ENCODE measurements at regions not wholly inside any gene's neighbourhood (a gene's known extent, or its start where the extent isn't known, plus 50 kb on each side); places are given as distances from the start of the nearest gene placed in this dataset.

- ATAC-seq (ENCODE audit: low read depth), result no peak
- Mint-ChIP-seq H3K36me3 (peaks cover 5% of the 10 kb centered on the region), H3K9me3 (peaks cover 5% of the 10 kb centered on the region), H3K4me3 (no peak overlapping the region), H3K4me1 (peaks cover 7% of the 10 kb centered on the region), H3K27me3 (no peaks in the 10 kb centered on the region), H3K27ac (no peak overlapping the region)
- POLR2A ChIA-PET, result no interaction called here
- DNase-seq, result no peak
Measured at GRCh38 chr3:59559721-59560435, 510.1 kb upstream of the CFAP20DC start.

- peaks cover 7% of the 10 kb centered on the region for H3K9me3 Mint-ChIP-seq
- POLR2A ChIA-PET, result no interaction called here
- H3K36me3 Mint-ChIP-seq, result peaks cover 5% of the 10 kb centered on the region
- no peak overlapping the region for H3K27ac Mint-ChIP-seq
- peaks cover 7% of the 10 kb centered on the region for H3K4me1 Mint-ChIP-seq
- ATAC-seq (ENCODE audit: low read depth) (no peak), DNase-seq (no peak)
- no peak overlapping the region for H3K4me3 Mint-ChIP-seq
- H3K27me3 Mint-ChIP-seq, result no peaks in the 10 kb centered on the region
Measured at GRCh38 chr3:59558906-59559720, 509.3 kb upstream of the CFAP20DC start.

- no peak overlapping the region for H3K27ac Mint-ChIP-seq
- ATAC-seq (ENCODE audit: low read depth) (no peak), DNase-seq (no peak)
- H3K36me3 Mint-ChIP-seq, result peaks cover 2% of the 10 kb centered on the region
- POLR2A ChIA-PET, result no interaction called here
- no peak overlapping the region for H3K4me3 Mint-ChIP-seq
- H3K27me3 Mint-ChIP-seq, result no peaks in the 10 kb centered on the region
- peaks cover 3% of the 10 kb centered on the region for H3K9me3 Mint-ChIP-seq
- H3K4me1 Mint-ChIP-seq, result peaks cover 5% of the 10 kb centered on the region
Measured at GRCh38 chr3:59555593-59556315, 505.9 kb upstream of the CFAP20DC start.

GRCh38 chr3:59553076-59553475, 503.3 kb upstream of the CFAP20DC start:
- DNase-seq, result no peak
- no peak overlapping the region for H3K27ac Mint-ChIP-seq
- H3K4me3 Mint-ChIP-seq, result no peak overlapping the region
- no peaks in the 10 kb centered on the region for H3K27me3 Mint-ChIP-seq
- peaks cover 2% of the 10 kb centered on the region for H3K36me3 Mint-ChIP-seq
- POLR2A ChIA-PET, result no interaction called here
- no peaks in the 10 kb centered on the region for H3K4me1 Mint-ChIP-seq
- peaks cover 3% of the 10 kb centered on the region for H3K9me3 Mint-ChIP-seq
- no peak for ATAC-seq (ENCODE audit: low read depth)

- peaks cover 2% of the 10 kb centered on the region for H3K36me3 Mint-ChIP-seq
- POLR2A ChIA-PET, result no interaction called here
- H3K4me1 Mint-ChIP-seq, result no peaks in the 10 kb centered on the region
Measured at GRCh38 chr3:59551834-59552233, 502.0 kb upstream of the CFAP20DC start.

GRCh38 chr3:59549962-59550361, 500.1 kb upstream of the CFAP20DC start:
- no peak overlapping the region for H3K27ac Mint-ChIP-seq
- H3K4me3 Mint-ChIP-seq, result no peak overlapping the region
- no peaks in the 10 kb centered on the region for H3K27me3 Mint-ChIP-seq
- peaks cover 1% of the 10 kb centered on the region for H3K36me3 Mint-ChIP-seq
- peaks cover 3% of the 10 kb centered on the region for H3K9me3 Mint-ChIP-seq
- no peaks in the 10 kb centered on the region for H3K4me1 Mint-ChIP-seq
- POLR2A ChIA-PET, result no interaction called here
- ATAC-seq (ENCODE audit: low read depth) (no peak), DNase-seq (no peak)

More at GRCh38 chr3:59551834-59552233, 502.0 kb upstream of the CFAP20DC start:
- Mint-ChIP-seq H3K27me3 (no peaks in the 10 kb centered on the region), H3K9me3 (peaks cover 3% of the 10 kb centered on the region), H3K27ac (no peak overlapping the region), H3K4me3 (no peak overlapping the region)
- DNase-seq (no peak), ATAC-seq (ENCODE audit: low read depth) (no peak)

GRCh38 chr3:59547874-59548273, 498.0 kb upstream of the CFAP20DC start:
- DNase-seq (no peak), ATAC-seq (ENCODE audit: low read depth) (no peak)
- no peak overlapping the region for H3K27ac Mint-ChIP-seq
- H3K27me3 Mint-ChIP-seq, result no peaks in the 10 kb centered on the region
- POLR2A ChIA-PET, result no interaction called here
- H3K4me1 Mint-ChIP-seq, result peaks cover 1% of the 10 kb centered on the region
- no peaks in the 10 kb centered on the region for H3K36me3 Mint-ChIP-seq
- no peaks in the 10 kb centered on the region for H3K9me3 Mint-ChIP-seq
- no peak overlapping the region for H3K4me3 Mint-ChIP-seq

GRCh38 chr3:59546522-59546921, 496.7 kb upstream of the CFAP20DC start:
- Mint-ChIP-seq H3K9me3 (no peaks in the 10 kb centered on the region), H3K27me3 (no peaks in the 10 kb centered on the region), H3K4me1 (peaks cover 6% of the 10 kb centered on the region), H3K4me3 (no peak overlapping the region), H3K36me3 (no peaks in the 10 kb centered on the region), H3K27ac (no peak overlapping the region)
- POLR2A ChIA-PET, result no interaction called here
- no peak for ATAC-seq (ENCODE audit: low read depth)
- no peak for DNase-seq

GRCh38 chr3:59545374-59545773, 495.5 kb upstream of the CFAP20DC start:
- Mint-ChIP-seq H3K4me1 (peaks cover 6% of the 10 kb centered on the region), H3K4me3 (no peak overlapping the region), H3K9me3 (no peaks in the 10 kb centered on the region), H3K36me3 (no peaks in the 10 kb centered on the region), H3K27ac (no peak overlapping the region), H3K27me3 (no peaks in the 10 kb centered on the region)
- POLR2A ChIA-PET, result no interaction called here
- no peak for DNase-seq
- no peak for ATAC-seq (ENCODE audit: low read depth)

- H3K27ac Mint-ChIP-seq, result peak overlapping the region; percentile 17
- ATAC-seq (ENCODE audit: low read depth), result no peak
- H3K4me3 Mint-ChIP-seq, result no peak overlapping the region
- peaks cover 1% of the 10 kb centered on the region for H3K9me3 Mint-ChIP-seq
- POLR2A ChIA-PET, result no interaction called here
- DNase-seq, result no peak
- no peaks in the 10 kb centered on the region for H3K27me3 Mint-ChIP-seq
- peaks cover 6% of the 10 kb centered on the region for H3K4me1 Mint-ChIP-seq
- peaks cover 2% of the 10 kb centered on the region for H3K36me3 Mint-ChIP-seq
Measured at GRCh38 chr3:59542276-59542675, 492.5 kb upstream of the CFAP20DC start.

GRCh38 chr3:59540696-59541095, 490.9 kb upstream of the CFAP20DC start:
- H3K27ac Mint-ChIP-seq, result no peak overlapping the region
- ATAC-seq (ENCODE audit: low read depth) (no peak), DNase-seq (no peak)
- H3K27me3 Mint-ChIP-seq, result no peaks in the 10 kb centered on the region
- H3K4me3 Mint-ChIP-seq, result no peak overlapping the region
- POLR2A ChIA-PET, result no interaction called here
- peaks cover 6% of the 10 kb centered on the region for H3K4me1 Mint-ChIP-seq
- peaks cover 1% of the 10 kb centered on the region for H3K9me3 Mint-ChIP-seq
- H3K36me3 Mint-ChIP-seq, result peaks cover 2% of the 10 kb centered on the region

- peaks cover 6% of the 10 kb centered on the region for H3K4me1 Mint-ChIP-seq
- peaks cover 2% of the 10 kb centered on the region for H3K36me3 Mint-ChIP-seq
- DNase-seq (no peak), ATAC-seq (ENCODE audit: low read depth) (no peak)
- POLR2A ChIA-PET, result no interaction called here
- no peaks in the 10 kb centered on the region for H3K27me3 Mint-ChIP-seq
- H3K4me3 Mint-ChIP-seq, result no peak overlapping the region
- H3K27ac Mint-ChIP-seq, result no peak overlapping the region
- H3K9me3 Mint-ChIP-seq, result peaks cover 1% of the 10 kb centered on the region
Measured at GRCh38 chr3:59540241-59540640, 490.4 kb upstream of the CFAP20DC start.

- no peaks in the 10 kb centered on the region for H3K27me3 Mint-ChIP-seq
- H3K36me3 Mint-ChIP-seq, result peaks cover 2% of the 10 kb centered on the region
- peaks cover 6% of the 10 kb centered on the region for H3K4me1 Mint-ChIP-seq
- H3K27ac Mint-ChIP-seq, result no peak overlapping the region
- ATAC-seq (ENCODE audit: low read depth) (no peak), DNase-seq (no peak)
- POLR2A ChIA-PET, result interaction anchor here (0.6 kb wide), 1 partner anchor 228 kb away, joined by 3 read pairs; no protein-coding TSS in a partner anchor
- peaks cover 1% of the 10 kb centered on the region for H3K9me3 Mint-ChIP-seq
- H3K4me3 Mint-ChIP-seq, result no peak overlapping the region
Measured at GRCh38 chr3:59538753-59539432, 489.1 kb upstream of the CFAP20DC start.
